LNCaP clone FGC (cell line): ENCODE measurements at regions not wholly inside any gene's neighbourhood (a gene's known extent, or its start where the extent isn't known, plus 50 kb on each side); places are given as distances from the start of the nearest gene placed in this dataset.
"Not testable (repeated sequence)": the region's sequence is repeated elsewhere in the genome, so short reads cannot be mapped to it uniquely, and the experiment has no call there.

Experiments used
- DNase-seq: peaks from one replicate; pipeline ENCODE4 v3.0.0-alpha.2; 2011; ENCODE audit warnings: low read depth
- H3K4me3 ChIP-seq: 2 replicates; pipeline ENCODE4 v1.5.1; 2011; ENCODE audit warnings: mild to moderate bottlenecking, low read depth, low read length, control low read depth
- CTCF ChIP-seq: IDR thresholded peaks from 2 replicates; pipeline ENCODE4 v1.5.1; 2012; ENCODE audit warnings: mild to moderate bottlenecking; ENCODE audit not compliant: control insufficient read depth, insufficient read depth; ENCODE audit errors: extremely low read depth

GRCh38 chr6:100202417-100203194 lies 208.6 kb upstream of the MCHR2 start:
- DNase-seq = no peak
- no peak for TF ChIP-seq CTCF
- H3K4me3 ChIP-seq = no peak overlapping the region

- DNase-seq, H3K4me3 ChIP-seq: not testable (repeated sequence)
These were observed 202.4 kb upstream of the MCHR2 start for GRCh38 chr6:100196214-100196982.

GRCh38 chr6:100195244-100195643 lies 201.2 kb upstream of the MCHR2 start:
- not testable (repeated sequence) for H3K4me3 ChIP-seq, DNase-seq

- no peak overlapping the region for H3K4me3 ChIP-seq
- no peak for TF ChIP-seq CTCF
- DNase-seq = no peak
These were observed 200.5 kb upstream of the MCHR2 start for GRCh38 chr6:100194535-100194934.

- no peak for DNase-seq
- TF ChIP-seq CTCF = no peak
- H3K4me3 ChIP-seq = no peak overlapping the region
These were observed 194.7 kb upstream of the MCHR2 start for GRCh38 chr6:100188754-100189153.

GRCh38 chr6:100186552-100186951 lies 192.5 kb upstream of the MCHR2 start:
- no peak for DNase-seq
- no peak for TF ChIP-seq CTCF
- H3K4me3 ChIP-seq = no peak overlapping the region

GRCh38 chr6:100185615-100186014 lies 191.6 kb upstream of the MCHR2 start:
- no peak for TF ChIP-seq CTCF
- H3K4me3 ChIP-seq = no peak overlapping the region
- no peak for DNase-seq

GRCh38 chr6:100184473-100184872 lies 190.4 kb upstream of the MCHR2 start:
- no peak for TF ChIP-seq CTCF
- no peak overlapping the region for H3K4me3 ChIP-seq
- DNase-seq = no peak
